SKM-1 (cell line): ENCODE measurements at regions not wholly inside any gene's neighbourhood (a gene's known extent, or its start where the extent isn't known, plus 50 kb on each side); places are given as distances from the start of the nearest gene placed in this dataset.

Source experiments
- DNase-seq: peaks from one replicate; lab custom pipeline; 2025; ENCODE audit not compliant: unreplicated experiment; lab: John Stamatoyannopoulos, UW

GRCh38 chr9:107914151-107914550, 424.6 kb upstream of the KLF4 start:
- no peak for DNase-seq

DNA sequence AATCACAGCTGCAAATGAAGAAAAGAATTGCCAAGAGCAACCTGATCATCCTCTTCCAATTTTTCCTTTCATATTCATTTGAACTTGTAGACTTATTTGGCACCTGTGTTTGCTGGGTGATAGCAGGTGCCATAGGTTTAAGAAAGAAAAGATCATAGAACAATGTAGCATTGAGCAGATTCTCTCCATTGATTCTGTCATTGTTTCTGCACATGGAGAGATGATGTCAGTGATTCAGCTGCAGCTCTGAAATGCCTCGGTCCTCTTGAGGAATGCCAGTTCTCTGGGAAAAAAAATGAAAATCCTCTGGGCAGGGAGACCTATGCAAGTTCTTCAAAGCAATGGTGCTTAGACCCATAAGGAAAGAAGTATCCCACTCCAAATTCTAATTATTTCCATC, 418.1 kb upstream of the KLF4 start:
- no peak for DNase-seq

GRCh38 chr9:107907255-107907654, 417.7 kb upstream of the KLF4 start:
- no peak for DNase-seq

GRCh38 chr9:107906074-107906473, 416.5 kb upstream of the KLF4 start:
- no peak for DNase-seq

GRCh38 chr9:107905308-107906020, 415.9 kb upstream of the KLF4 start:
- no peak for DNase-seq

DNA sequence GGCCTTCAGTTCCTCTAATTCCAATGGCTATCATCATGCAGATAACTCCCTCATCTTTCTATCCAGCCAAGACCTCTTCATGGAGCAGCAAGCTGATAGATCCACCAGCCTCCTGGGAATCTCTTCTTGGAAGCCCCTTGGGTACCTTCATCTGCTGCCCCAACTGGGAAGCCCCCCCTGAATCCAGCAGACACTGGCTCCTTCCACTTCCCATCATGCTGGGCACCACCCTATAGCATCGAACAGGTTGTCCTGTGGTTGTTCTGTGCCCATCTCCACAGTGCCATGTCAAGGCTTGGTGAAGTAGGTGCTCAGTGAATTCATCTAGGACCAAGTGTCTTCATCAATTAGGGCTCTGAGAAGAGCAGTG, 410.4 kb upstream of the KLF4 start:
- no peak for DNase-seq

DNA sequence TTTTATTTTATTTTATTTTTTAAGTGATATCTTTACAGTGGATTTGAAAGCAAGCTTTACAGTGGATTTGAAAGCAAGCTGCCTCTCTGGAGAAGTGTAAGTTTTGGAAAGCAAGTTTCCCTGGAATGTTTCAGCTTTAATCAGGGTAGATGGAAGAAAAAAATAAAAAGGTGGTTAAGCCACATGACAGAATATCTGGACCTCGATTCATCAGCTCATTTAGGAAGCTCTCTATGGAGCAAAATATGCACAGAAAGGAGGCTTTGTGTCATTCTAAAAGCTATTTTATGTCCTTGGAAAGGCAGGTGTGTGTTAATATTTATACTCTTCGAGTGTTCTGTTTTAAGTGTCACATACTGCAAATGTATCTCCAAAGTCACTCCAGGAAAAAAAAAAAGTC, 409.2 kb upstream of the KLF4 start:
- no peak for DNase-seq

DNA sequence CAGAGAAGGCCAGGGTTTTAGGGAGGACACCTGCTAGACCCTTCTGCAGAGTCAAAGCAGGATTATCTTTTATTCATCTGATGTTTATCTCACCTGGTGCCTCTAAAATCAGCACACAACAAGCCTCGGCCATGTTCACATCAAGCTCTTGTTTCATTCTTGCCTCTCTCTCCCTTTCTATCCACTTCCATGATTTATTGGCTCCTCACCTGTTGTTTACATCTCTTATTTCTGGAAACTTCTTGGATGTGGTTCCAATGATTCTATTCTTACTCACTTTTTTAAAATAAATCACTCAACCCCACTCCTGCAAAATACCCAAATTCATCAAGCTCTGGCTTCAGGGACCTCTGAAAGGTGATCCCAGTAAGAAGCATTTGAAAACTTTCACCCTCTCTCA, 407.0 kb upstream of the KLF4 start:
- DNase-seq, result no peak

GRCh38 chr9:107895501-107896001, 406.0 kb upstream of the KLF4 start:
- DNase-seq, result no peak

GRCh38 chr9:107894572-107895261, 405.1 kb upstream of the KLF4 start:
- no peak for DNase-seq

GRCh38 chr9:107890921-107891465, 401.4 kb upstream of the KLF4 start:
- no peak for DNase-seq

GRCh38 chr9:107888773-107889227, 399.2 kb upstream of the KLF4 start:
- DNase-seq, result no peak

GRCh38 chr9:107886826-107887225, 397.3 kb upstream of the KLF4 start:
- DNase-seq, result no peak

GRCh38 chr9:107883496-107884124, 394.0 kb upstream of the KLF4 start:
- no peak for DNase-seq

DNA sequence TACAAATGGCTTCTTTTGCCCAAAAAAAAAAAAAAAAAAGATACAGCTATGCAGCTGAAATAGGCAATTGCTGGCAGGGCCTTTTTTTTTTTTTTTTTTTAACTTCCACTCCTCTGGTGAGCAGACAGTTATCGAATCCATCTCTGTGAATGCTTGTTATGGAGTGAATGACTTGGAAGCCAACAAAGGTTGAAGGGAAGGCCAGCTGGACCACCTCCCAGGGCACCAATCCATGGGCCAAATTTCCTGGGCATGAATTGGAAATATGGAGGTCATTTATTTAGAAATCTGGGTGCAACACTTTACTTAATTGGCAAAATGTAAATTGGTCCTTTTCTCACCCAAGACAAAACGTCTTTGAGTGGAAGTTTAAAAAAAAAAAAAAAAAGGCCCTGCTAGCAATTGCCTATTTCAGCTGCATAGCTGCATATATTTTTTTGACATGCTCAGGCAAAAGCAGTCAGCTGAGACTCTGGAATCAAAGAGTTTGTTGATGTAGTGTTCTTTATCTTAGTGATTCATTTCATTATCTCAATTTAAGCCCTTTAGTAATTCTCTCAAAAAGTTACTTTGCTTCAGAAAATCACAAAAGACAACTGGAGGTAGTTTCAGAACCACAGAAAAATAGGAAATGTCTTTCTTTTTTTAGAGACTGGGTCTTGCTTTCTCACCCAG, 392.2 kb upstream of the KLF4 start:
- no peak for DNase-seq

- DNase-seq, result peak; percentile 1
Measured at GRCh38 chr9:107878462-107878861, 388.9 kb upstream of the KLF4 start.

GRCh38 chr9:107875571-107875980, 386.0 kb upstream of the KLF4 start:
- DNase-seq, result no peak

DNA sequence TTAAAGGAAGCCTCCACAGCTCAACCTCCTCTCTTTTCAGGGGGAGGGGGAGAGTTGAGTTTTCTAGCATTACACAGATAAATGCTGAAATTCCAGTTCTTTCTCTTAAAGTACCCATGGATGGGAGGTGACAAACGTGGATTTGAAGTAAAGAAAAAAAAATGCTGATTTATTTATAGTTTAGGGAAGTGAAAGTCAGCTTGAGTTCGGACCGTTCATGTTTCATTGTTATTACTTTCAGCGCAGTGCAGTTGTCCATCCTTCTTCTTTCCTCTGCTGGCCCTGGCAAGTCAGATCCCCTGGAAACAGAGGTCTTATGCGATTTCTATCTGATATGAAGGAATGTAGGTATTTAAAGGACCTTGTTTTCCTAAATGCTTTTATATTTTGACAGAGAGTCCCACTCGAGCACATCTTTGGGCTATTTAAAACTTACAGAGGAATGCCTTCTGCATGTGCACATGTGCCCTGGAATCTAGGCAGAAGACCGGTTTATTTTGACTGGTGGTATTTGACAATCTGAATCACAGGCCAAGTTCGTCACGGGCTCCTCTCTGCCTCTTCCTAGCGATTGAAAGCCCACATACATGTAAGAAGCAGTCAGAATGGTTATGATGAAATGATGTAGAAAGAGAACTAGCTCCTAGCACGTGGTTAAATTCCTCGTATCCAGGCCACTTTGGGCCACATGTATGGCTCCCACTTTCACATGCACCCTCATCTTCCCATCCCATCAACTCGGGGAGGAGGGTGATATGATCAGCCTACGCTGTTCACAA, 385.2 kb upstream of the KLF4 start:
- peak; percentile 41 for DNase-seq

- DNase-seq, result no peak
Measured at GRCh38 chr9:107874137-107874536, 384.6 kb upstream of the KLF4 start.

GRCh38 chr9:107872457-107873192, 383.1 kb upstream of the KLF4 start:
- no peak for DNase-seq
